ENCODE measurements at regions not wholly inside any gene's neighbourhood (a gene's known extent, or its start where the extent isn't known, plus 50 kb on each side); places are given as distances from the start of the nearest gene placed in this dataset.

DNA sequence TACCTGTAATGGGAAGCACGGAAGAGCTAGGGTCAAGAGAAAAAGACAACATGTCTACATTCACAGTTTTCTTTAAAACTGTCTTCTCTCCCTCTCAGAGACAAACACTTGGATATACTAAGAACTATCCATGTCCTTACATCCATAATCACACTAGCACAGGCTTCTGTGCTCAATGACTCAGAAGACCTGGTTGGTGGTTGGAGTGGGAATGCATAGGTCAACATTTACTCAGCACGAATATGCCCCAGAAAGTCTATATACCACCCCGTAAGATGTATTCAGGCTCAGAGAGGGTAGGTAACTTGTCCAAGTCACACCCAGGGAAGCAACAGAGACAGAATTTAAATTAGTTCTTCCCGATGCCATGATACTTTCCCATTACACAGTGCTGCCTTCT is 891.1 kb downstream of the TUSC7 start:
- H3K27ac Mint-ChIP-seq (ENCODE audit: unreplicated experiment) = no peak overlapping the region
- Histone ChIP-seq H3K27ac (ENCODE audit: low read depth, low read length) (no peak overlapping the region), H3K4me1 (ENCODE audit: insufficient read depth, low read length) (no peaks in the 10 kb centered on the region), H2AFZ (ENCODE audit: low read depth, low read length) (no peak overlapping the region), H3K9me3 (ENCODE audit: insufficient read depth, low read depth, low read length) (no peaks in the 10 kb centered on the region), H3K4me3 (ENCODE audit: insufficient read depth, low read depth, low read length) (no peak overlapping the region), H4K20me1 (ENCODE audit: insufficient read depth, low read length) (no peaks in the 10 kb centered on the region), H3K9ac (ENCODE audit: low read length) (no peak overlapping the region), H3K27me3 (ENCODE audit: insufficient read depth, low read length) (no peaks in the 10 kb centered on the region), H3K4me2 (ENCODE audit: low read length) (no peak overlapping the region), H3K79me2 (ENCODE audit: insufficient read depth, low read length) (no peaks in the 10 kb centered on the region), H3K36me3 (ENCODE audit: insufficient read depth, low read length) (no peaks in the 10 kb centered on the region)
- peaks cover 31% of the 10 kb centered on the region for H3K4me1 Mint-ChIP-seq (ENCODE audit: low read depth, unreplicated experiment)
- H3K9me3 Mint-ChIP-seq (ENCODE audit: unreplicated experiment) = no peaks in the 10 kb centered on the region
- no peaks in the 10 kb centered on the region for H3K36me3 Mint-ChIP-seq (ENCODE audit: low read depth, unreplicated experiment)
- DNase-seq (ENCODE audit: low read depth) (peak; percentile 55), FAIRE-seq (no peak)
- TF ChIP-seq, protein P1, sequence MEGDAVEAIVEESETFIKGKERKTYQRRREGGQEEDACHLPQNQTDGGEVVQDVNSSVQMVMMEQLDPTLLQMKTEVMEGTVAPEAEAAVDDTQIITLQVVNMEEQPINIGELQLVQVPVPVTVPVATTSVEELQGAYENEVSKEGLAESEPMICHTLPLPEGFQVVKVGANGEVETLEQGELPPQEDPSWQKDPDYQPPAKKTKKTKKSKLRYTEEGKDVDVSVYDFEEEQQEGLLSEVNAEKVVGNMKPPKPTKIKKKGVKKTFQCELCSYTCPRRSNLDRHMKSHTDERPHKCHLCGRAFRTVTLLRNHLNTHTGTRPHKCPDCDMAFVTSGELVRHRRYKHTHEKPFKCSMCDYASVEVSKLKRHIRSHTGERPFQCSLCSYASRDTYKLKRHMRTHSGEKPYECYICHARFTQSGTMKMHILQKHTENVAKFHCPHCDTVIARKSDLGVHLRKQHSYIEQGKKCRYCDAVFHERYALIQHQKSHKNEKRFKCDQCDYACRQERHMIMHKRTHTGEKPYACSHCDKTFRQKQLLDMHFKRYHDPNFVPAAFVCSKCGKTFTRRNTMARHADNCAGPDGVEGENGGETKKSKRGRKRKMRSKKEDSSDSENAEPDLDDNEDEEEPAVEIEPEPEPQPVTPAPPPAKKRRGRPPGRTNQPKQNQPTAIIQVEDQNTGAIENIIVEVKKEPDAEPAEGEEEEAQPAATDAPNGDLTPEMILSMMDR (IDR thresholded peaks at IDR 0.05; ENCODE audit: insufficient read depth, low read depth, low read length) = no peak
- TF ChIP-seq EZH2 (IDR thresholded peaks at IDR 0.05; ENCODE audit: insufficient read depth, low read length) = no peak
- no peaks in the 10 kb centered on the region for H3K27me3 Mint-ChIP-seq (ENCODE audit: low read depth, unreplicated experiment)
- no peak overlapping the region for H3K4me3 Mint-ChIP-seq (ENCODE audit: unreplicated experiment)

DNA sequence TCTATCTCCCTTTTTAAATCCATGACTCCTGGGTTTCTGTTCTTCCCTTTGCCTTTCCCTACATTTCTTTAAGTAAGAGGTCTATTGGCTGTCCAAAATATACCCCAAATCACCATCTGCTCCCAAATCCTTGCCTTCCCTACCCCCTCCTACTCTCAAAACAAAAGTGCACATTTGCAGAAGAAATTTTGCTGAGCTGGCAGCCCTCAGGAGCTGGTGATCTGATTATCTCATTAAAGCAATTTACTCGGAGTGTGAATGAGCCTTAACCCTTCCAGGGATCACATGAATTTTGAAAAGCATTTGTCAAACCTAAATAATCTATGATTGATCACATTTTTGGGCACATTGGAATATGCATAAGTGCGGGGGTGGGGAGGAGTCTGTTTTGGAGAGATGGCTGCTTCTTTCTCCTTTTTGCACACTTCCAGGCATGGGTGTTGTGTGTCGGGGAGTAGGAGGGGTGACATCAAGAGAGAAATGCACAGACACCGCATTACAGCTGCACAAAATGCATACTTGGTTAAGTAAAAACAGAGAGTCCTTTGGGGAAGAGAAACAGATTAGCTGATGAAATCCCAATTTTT is 892.6 kb downstream of the TUSC7 start:
- H3K9me3 Mint-ChIP-seq (ENCODE audit: unreplicated experiment) = no peaks in the 10 kb centered on the region

DNA sequence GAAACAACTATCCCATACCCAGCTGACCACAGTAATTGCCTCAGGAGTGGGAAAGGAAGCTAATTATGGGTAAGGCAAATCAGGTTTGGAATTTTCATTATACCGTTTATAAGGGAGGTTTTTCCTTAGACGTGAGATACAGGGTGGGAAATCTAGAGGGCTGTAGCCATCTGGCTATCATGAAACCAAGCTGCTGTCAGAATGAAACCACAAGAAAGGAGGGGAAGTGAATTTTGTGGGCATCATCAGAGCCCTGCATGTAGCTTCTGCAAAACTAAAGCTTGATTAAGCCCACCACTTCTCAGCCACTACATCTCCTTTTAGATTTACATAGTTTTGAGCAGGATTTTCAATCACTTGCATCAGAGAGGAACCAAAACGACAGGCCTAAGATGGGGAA is 893.5 kb downstream of the TUSC7 start:
- FAIRE-seq = no peak
- no peak overlapping the region for H3K9ac ChIP-seq (ENCODE audit: low read length)
- H3K4me1 ChIP-seq (ENCODE audit: insufficient read depth, low read length) = no peaks in the 10 kb centered on the region
- no peaks in the 10 kb centered on the region for H3K79me2 ChIP-seq (ENCODE audit: insufficient read depth, low read length)
- Mint-ChIP-seq H3K27ac (ENCODE audit: unreplicated experiment) (peak overlapping the region; percentile 55), H3K4me3 (ENCODE audit: unreplicated experiment) (no peak overlapping the region), H3K27me3 (ENCODE audit: low read depth, unreplicated experiment) (no peaks in the 10 kb centered on the region), H3K9me3 (ENCODE audit: unreplicated experiment) (no peaks in the 10 kb centered on the region), H3K36me3 (ENCODE audit: low read depth, unreplicated experiment) (no peaks in the 10 kb centered on the region), H3K4me1 (ENCODE audit: low read depth, unreplicated experiment) (peaks cover 31% of the 10 kb centered on the region)
- H2AFZ ChIP-seq (ENCODE audit: low read depth, low read length) = no peak overlapping the region
- H3K4me2 ChIP-seq (ENCODE audit: low read length) = no peak overlapping the region
- no peaks in the 10 kb centered on the region for H4K20me1 ChIP-seq (ENCODE audit: insufficient read depth, low read length)
- DNase-seq (ENCODE audit: low read depth) = peak; percentile 13
- H3K4me3 ChIP-seq (ENCODE audit: insufficient read depth, low read depth, low read length) = no peak overlapping the region
- TF ChIP-seq EZH2 (IDR thresholded peaks at IDR 0.05; ENCODE audit: insufficient read depth, low read length) = no peak
- TF ChIP-seq, protein P1 (IDR thresholded peaks at IDR 0.05; ENCODE audit: insufficient read depth, low read depth, low read length) = no peak
- H3K27ac ChIP-seq (ENCODE audit: low read depth, low read length) = no peak overlapping the region
- H3K36me3 ChIP-seq (ENCODE audit: insufficient read depth, low read length) = no peaks in the 10 kb centered on the region
- H3K27me3 ChIP-seq (ENCODE audit: insufficient read depth, low read length) = no peaks in the 10 kb centered on the region
- no peaks in the 10 kb centered on the region for H3K9me3 ChIP-seq (ENCODE audit: insufficient read depth, low read depth, low read length)

More for the DNA sequence above, 892.6 kb downstream of the TUSC7 start:
- H3K4me3 Mint-ChIP-seq (ENCODE audit: unreplicated experiment) = no peak overlapping the region
- Histone ChIP-seq H3K79me2 (ENCODE audit: insufficient read depth, low read length) (no peaks in the 10 kb centered on the region), H3K4me3 (ENCODE audit: insufficient read depth, low read depth, low read length) (no peak overlapping the region), H4K20me1 (ENCODE audit: insufficient read depth, low read length) (no peaks in the 10 kb centered on the region), H3K27me3 (ENCODE audit: insufficient read depth, low read length) (no peaks in the 10 kb centered on the region), H2AFZ (ENCODE audit: low read depth, low read length) (no peak overlapping the region), H3K36me3 (ENCODE audit: insufficient read depth, low read length) (no peaks in the 10 kb centered on the region), H3K9ac (ENCODE audit: low read length) (no peak overlapping the region), H3K4me1 (ENCODE audit: insufficient read depth, low read length) (no peaks in the 10 kb centered on the region), H3K9me3 (ENCODE audit: insufficient read depth, low read depth, low read length) (no peaks in the 10 kb centered on the region), H3K4me2 (ENCODE audit: low read length) (no peak overlapping the region), H3K27ac (ENCODE audit: low read depth, low read length) (no peak overlapping the region)
- no peak for DNase-seq (ENCODE audit: low read depth)
- no peak for TF ChIP-seq EZH2 (IDR thresholded peaks at IDR 0.05; ENCODE audit: insufficient read depth, low read length)
- peak overlapping the region; percentile 34 for H3K27ac Mint-ChIP-seq (ENCODE audit: unreplicated experiment)
- no peaks in the 10 kb centered on the region for H3K27me3 Mint-ChIP-seq (ENCODE audit: low read depth, unreplicated experiment)
- peaks cover 31% of the 10 kb centered on the region for H3K4me1 Mint-ChIP-seq (ENCODE audit: low read depth, unreplicated experiment)
- no peaks in the 10 kb centered on the region for H3K36me3 Mint-ChIP-seq (ENCODE audit: low read depth, unreplicated experiment)
- FAIRE-seq = no peak

All from astrocyte (in vitro differentiated cells and primary cell).